ENCODE measurements at regions not wholly inside any gene's neighbourhood (a gene's known extent, or its start where the extent isn't known, plus 50 kb on each side); places are given as distances from the start of the nearest gene placed in this dataset.

- TF ChIP-seq CTCF (IDR thresholded peaks at IDR 0.05; ENCODE audit: control extremely low read depth, extremely low read depth), result no peak
- Histone ChIP-seq H3K27me3 (ENCODE audit: control insufficient read depth in 3 of 3, insufficient read depth in 3 of 3, low read length in 2 of 3) (peaks cover 0 to 61% (median 16%) of the 10 kb centered on the region in 3 donors), H3K4me3 (no peak overlapping the region), H3K9ac (ENCODE audit: insufficient read depth in 1 of 2, low read length in 2 of 2) (no peak overlapping the region), H3K36me3 (ENCODE audit: control insufficient read depth in 4 of 4, insufficient read depth in 4 of 4, low read length in 4 of 4) (no peaks in the 10 kb centered on the region), H3K4me1 (ENCODE audit: control insufficient read depth in 5 of 5, insufficient read depth in 5 of 5, low read length in 5 of 5) (peaks cover 0 to 19% (median 9%) of the 10 kb centered on the region in 5 donors), H3K27ac (ENCODE audit: low read depth in 1 of 2, low read length in 1 of 2) (no peak overlapping the region), H3K9me3 (ENCODE audit: control insufficient read depth in 4 of 4, insufficient read depth in 3 of 4, low read length in 3 of 4) (peaks cover 0 to 2% (median 0%) of the 10 kb centered on the region in 4 donors)
- WGBS, 2 donors, result 3% methylated on average over 62 to 69 of the region's 69 CpGs
- peak; percentile 81 to 90 (median 85) for DNase-seq
- no peak for ATAC-seq (ENCODE audit: insufficient read depth, low FRiP score)
Observed at GRCh38 chr10:101291331-101292193, 62.3 kb upstream of the LBX1 start.

- TF ChIP-seq CTCF (IDR thresholded peaks at IDR 0.05; ENCODE audit: control extremely low read depth, extremely low read depth), result no peak
- peaks cover 0 to 2% (median 0%) of the 10 kb centered on the region in 4 donors for H3K9me3 ChIP-seq (ENCODE audit: control insufficient read depth in 4 of 4, insufficient read depth in 3 of 4, low read length in 3 of 4)
- 2% methylated on average over 61 to 65 of the region's 65 CpGs for WGBS, 2 donors
- peaks cover 0 to 17% (median 9%) of the 10 kb centered on the region in 5 donors for H3K4me1 ChIP-seq (ENCODE audit: control insufficient read depth in 5 of 5, insufficient read depth in 5 of 5, low read length in 5 of 5)
- ATAC-seq (ENCODE audit: insufficient read depth, low FRiP score) (no peak), DNase-seq (peak; percentile 60 to 68 (median 67))
- no peak overlapping the region for H3K9ac ChIP-seq (ENCODE audit: insufficient read depth in 1 of 2, low read length in 2 of 2)
- H3K27me3 ChIP-seq (ENCODE audit: control insufficient read depth in 3 of 3, insufficient read depth in 3 of 3, low read length in 2 of 3), result peaks cover 0 to 56% (median 20%) of the 10 kb centered on the region in 3 donors
- H3K27ac ChIP-seq (ENCODE audit: low read depth in 1 of 2, low read length in 1 of 2), result no peak overlapping the region
- H3K36me3 ChIP-seq (ENCODE audit: control insufficient read depth in 4 of 4, insufficient read depth in 4 of 4, low read length in 4 of 4), result no peaks in the 10 kb centered on the region
- no peak overlapping the region for H3K4me3 ChIP-seq
Observed at GRCh38 chr10:101292194-101293006, 61.6 kb upstream of the BTRC start.

- peaks cover 0 to 49% (median 18%) of the 10 kb centered on the region in 3 donors for H3K27me3 ChIP-seq (ENCODE audit: control insufficient read depth in 3 of 3, insufficient read depth in 3 of 3, low read length in 2 of 3)
- H3K9me3 ChIP-seq (ENCODE audit: control insufficient read depth in 4 of 4, insufficient read depth in 3 of 4, low read length in 3 of 4), result peaks cover 0 to 2% (median 0%) of the 10 kb centered on the region in 4 donors
- no peak for TF ChIP-seq CTCF (IDR thresholded peaks at IDR 0.05; ENCODE audit: control extremely low read depth, extremely low read depth)
- ATAC-seq (ENCODE audit: insufficient read depth, low FRiP score), result no peak
- WGBS, 2 donors, result 35 to 42% methylated on average over 17 of the region's 17 CpGs
- no peak overlapping the region for H3K9ac ChIP-seq (ENCODE audit: insufficient read depth in 1 of 2, low read length in 2 of 2)
- H3K4me3 ChIP-seq, result no peak overlapping the region
- no peaks in the 10 kb centered on the region for H3K36me3 ChIP-seq (ENCODE audit: control insufficient read depth in 4 of 4, insufficient read depth in 4 of 4, low read length in 4 of 4)
- H3K27ac ChIP-seq (ENCODE audit: low read depth in 1 of 2, low read length in 1 of 2), result no peak overlapping the region
- H3K4me1 ChIP-seq (ENCODE audit: control insufficient read depth in 5 of 5, insufficient read depth in 5 of 5, low read length in 5 of 5), result peaks cover 0 to 10% (median 9%) of the 10 kb centered on the region in 5 donors
- DNase-seq, result no peak
Observed at GRCh38 chr10:101293007-101293723, 60.8 kb upstream of the BTRC start.

Data from lung (tissue), 11 donors.